GM23338 (cell line): ENCODE measurements at regions not wholly inside any gene's neighbourhood (a gene's known extent, or its start where the extent isn't known, plus 50 kb on each side); places are given as distances from the start of the nearest gene placed in this dataset.

ENCODE experiments used
- JUNB ChIP-seq: IDR thresholded peaks from one replicate; pipeline ENCODE4 v1.6.1; 2016; ENCODE audit warnings: antibody characterized with exemption; ENCODE audit not compliant: unreplicated experiment
- TF ChIP-seq, protein P1 (sequence below), 2 experiments: fragments of 200-600 bp in 1 of 2; sonication (generic) in 1 of 2; conservative IDR thresholded peaks; 2 replicates each; pipeline versions ENCODE4 v1.5.1 to v1.6.1; 2016 to 2017; ENCODE audit warnings: antibody characterized with exemption in 2 of 2, low read depth in 2 of 2, mild to moderate bottlenecking in 2 of 2, moderate library complexity in 1 of 2

GRCh38 chr4:167893531-167893930, 198.8 kb upstream of the ANXA10 start:
- TF ChIP-seq, protein P1, sequence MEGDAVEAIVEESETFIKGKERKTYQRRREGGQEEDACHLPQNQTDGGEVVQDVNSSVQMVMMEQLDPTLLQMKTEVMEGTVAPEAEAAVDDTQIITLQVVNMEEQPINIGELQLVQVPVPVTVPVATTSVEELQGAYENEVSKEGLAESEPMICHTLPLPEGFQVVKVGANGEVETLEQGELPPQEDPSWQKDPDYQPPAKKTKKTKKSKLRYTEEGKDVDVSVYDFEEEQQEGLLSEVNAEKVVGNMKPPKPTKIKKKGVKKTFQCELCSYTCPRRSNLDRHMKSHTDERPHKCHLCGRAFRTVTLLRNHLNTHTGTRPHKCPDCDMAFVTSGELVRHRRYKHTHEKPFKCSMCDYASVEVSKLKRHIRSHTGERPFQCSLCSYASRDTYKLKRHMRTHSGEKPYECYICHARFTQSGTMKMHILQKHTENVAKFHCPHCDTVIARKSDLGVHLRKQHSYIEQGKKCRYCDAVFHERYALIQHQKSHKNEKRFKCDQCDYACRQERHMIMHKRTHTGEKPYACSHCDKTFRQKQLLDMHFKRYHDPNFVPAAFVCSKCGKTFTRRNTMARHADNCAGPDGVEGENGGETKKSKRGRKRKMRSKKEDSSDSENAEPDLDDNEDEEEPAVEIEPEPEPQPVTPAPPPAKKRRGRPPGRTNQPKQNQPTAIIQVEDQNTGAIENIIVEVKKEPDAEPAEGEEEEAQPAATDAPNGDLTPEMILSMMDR (conservative IDR thresholded peaks at IDR 0.05; ENCODE audit: low read depth in 2 of 2) = no peak
- no peak for TF ChIP-seq JUNB
